Cardiac muscle cell (in vitro differentiated cells and primary cell): ENCODE measurements at regions not wholly inside any gene's neighbourhood (a gene's known extent, or its start where the extent isn't known, plus 50 kb on each side); places are given as distances from the start of the nearest gene placed in this dataset.

ENCODE experiments used
- DNase-seq, 2 donors: peaks; one replicate each; pipeline versions ENCODE4 v3.0.0 to v3.0.0-alpha.2; 2010 to 2017; ENCODE audit warnings: low read depth in 1 of 2, low spot score in 1 of 2
- H3K27ac ChIP-seq: fragments of 200-600 bp; sonication (generic); 2 replicates; pipeline ENCODE4 v1.5.1; 2016
- H3K27me3 ChIP-seq: fragments of 200-600 bp; sonication (generic); 2 replicates; pipeline ENCODE4 v1.6.0; 2016; ENCODE audit warnings: control low read depth
- H3K36me3 ChIP-seq: fragments of 200-600 bp; sonication (generic); 2 replicates; pipeline ENCODE4 v1.5.1; 2016; ENCODE audit warnings: control low read depth
- H3K4me1 ChIP-seq: fragments of 200-600 bp; sonication (generic); 2 replicates; pipeline ENCODE4 v1.8.1; 2017; ENCODE audit warnings: low read depth, mild to moderate bottlenecking, mixed run types
- H3K4me3 ChIP-seq: fragments of 200-600 bp; sonication (generic); 2 replicates; pipeline ENCODE4 v1.5.1; 2016; ENCODE audit warnings: mild to moderate bottlenecking
- H3K9me3 ChIP-seq: fragments of 200-600 bp; sonication (generic); 2 replicates; pipeline ENCODE4 v1.5.1; 2017; ENCODE audit warnings: low read depth, mild to moderate bottlenecking, control low read depth
- CTCF ChIP-seq: IDR thresholded peaks from 2 replicates; pipeline ENCODE4 v1.5.1; 2012; ENCODE audit warnings: low read depth, mild to moderate bottlenecking, low read length

DNA sequence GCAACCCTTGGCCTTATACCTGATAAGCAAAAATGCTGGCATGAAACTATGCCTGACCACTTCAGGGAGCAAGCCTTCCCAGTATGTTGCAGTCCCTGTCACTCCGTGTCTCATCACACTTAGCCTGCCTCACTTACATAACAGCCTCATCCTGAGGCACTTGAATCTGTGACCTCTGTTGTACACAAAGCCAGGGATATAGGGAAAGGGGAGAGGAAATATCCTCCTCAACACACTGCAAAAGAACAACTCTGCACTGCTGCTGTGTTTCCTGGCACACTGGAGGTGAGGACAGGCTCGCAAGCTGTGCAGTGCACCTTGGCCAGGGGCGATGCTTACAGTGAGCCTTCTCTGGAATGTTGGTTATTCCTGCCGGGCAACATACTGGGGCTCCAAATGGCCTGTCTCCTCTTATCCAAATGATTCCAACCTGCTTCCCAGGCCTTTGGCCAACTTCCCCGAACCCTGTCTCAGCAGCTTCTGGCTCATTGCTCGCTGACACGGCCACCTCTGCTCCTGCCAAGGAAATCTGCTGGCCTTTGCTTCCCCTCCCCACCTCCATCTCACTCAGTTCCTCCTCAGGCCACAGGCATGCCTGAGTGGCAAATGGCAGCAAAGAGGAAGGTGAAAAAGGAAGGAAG, 109.2 kb downstream of the CD47 start:
- no peaks in the 10 kb centered on the region for H3K9me3 ChIP-seq
- peaks cover 20% of the 10 kb centered on the region for H3K4me1 ChIP-seq
- H3K36me3 ChIP-seq: no peaks in the 10 kb centered on the region
- peak overlapping the region; percentile 73 for H3K27ac ChIP-seq
- no peak for TF ChIP-seq CTCF
- H3K27me3 ChIP-seq: no peaks in the 10 kb centered on the region
- no peak overlapping the region for H3K4me3 ChIP-seq
- DNase-seq: peak; percentile 47 to 53

DNA sequence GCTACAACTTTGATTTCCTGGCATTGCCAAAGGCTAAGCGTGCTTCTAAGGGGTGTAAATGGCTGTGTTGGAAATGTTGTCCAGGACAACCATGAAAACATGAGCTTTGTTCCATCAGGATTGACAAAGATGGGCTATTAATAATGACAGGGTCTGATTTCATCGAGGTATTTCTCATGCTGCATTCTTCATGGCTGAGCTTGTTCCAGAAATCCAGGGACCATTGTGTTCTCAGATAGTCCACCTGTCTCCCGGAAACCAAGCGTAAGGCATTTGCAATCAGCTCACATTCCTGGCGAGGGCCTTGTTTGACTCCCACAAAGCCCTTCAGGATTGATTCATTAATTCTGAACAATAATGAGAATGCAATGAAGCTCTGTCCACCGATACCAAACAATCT, 111.3 kb downstream of the CD47 start:
- peaks cover 18% of the 10 kb centered on the region for H3K4me1 ChIP-seq
- no peak overlapping the region for H3K27ac ChIP-seq
- no peaks in the 10 kb centered on the region for H3K9me3 ChIP-seq
- H3K4me3 ChIP-seq: no peak overlapping the region
- H3K36me3 ChIP-seq: no peaks in the 10 kb centered on the region
- DNase-seq: no peak
- no peak for TF ChIP-seq CTCF
- no peaks in the 10 kb centered on the region for H3K27me3 ChIP-seq

DNA sequence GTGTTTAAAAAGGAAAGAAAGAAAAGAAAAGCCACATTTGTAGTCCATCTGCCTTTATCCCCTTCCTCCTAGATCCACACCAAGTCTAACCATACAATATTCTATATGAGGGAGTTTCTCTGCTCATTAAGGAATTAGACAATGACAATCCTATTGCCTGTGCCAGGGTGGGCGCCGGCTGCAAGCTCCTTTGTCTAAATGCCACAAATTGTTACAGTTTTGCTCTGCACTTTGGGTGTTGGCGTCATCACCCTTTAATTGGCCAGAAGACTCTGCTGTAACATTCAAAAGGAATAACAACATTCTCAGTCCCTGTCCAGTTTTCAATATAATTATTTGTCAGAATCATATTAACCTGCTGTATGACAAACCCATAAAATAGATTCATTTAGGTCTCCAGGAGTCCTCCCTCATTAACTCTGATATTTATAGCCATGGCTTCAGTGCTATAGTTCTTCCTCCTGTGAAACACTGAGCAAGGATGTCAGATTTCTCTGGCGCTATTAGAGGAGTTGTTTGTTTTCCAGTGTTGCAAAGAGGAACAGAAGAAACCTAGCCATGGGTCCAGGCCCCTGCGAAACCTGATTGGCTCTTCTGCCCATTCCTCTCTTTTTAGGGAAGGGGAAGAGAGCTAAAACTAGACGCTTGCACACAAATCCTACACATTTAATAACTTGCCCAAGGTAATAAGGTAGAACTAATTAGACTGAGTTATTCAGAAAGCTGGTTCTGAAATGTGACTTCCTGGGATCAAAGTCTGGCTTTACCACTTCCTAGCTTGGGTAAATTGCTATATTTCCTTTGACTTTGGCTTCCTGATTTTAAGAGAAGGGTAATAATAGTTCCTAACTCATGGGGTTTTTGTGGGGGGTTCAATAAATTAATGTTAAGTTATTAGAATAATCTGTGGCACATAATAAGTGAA, 112.4 kb downstream of the CD47 start:
- no peak for DNase-seq
- peaks cover 15% of the 10 kb centered on the region for H3K4me1 ChIP-seq
- no peak overlapping the region for H3K4me3 ChIP-seq
- no peaks in the 10 kb centered on the region for H3K27me3 ChIP-seq
- TF ChIP-seq CTCF: no peak
- no peaks in the 10 kb centered on the region for H3K9me3 ChIP-seq
- no peak overlapping the region for H3K27ac ChIP-seq
- H3K36me3 ChIP-seq: no peaks in the 10 kb centered on the region

- no peaks in the 10 kb centered on the region for H3K27me3 ChIP-seq
- H3K27ac ChIP-seq: no peak overlapping the region
- DNase-seq: no peak
- H3K4me3 ChIP-seq: no peak overlapping the region
- no peaks in the 10 kb centered on the region for H3K36me3 ChIP-seq
- H3K9me3 ChIP-seq: no peaks in the 10 kb centered on the region
- H3K4me1 ChIP-seq: peaks cover 13% of the 10 kb centered on the region
- no peak for TF ChIP-seq CTCF
Measured at GRCh38 chr3:107977221-107978130, 113.4 kb downstream of the CD47 start.

GRCh38 chr3:107976202-107976800, 114.5 kb downstream of the CD47 start:
- Histone ChIP-seq H3K27ac (no peak overlapping the region), H3K36me3 (no peaks in the 10 kb centered on the region), H3K9me3 (no peaks in the 10 kb centered on the region), H3K4me3 (no peak overlapping the region), H3K27me3 (no peaks in the 10 kb centered on the region), H3K4me1 (peaks cover 1% of the 10 kb centered on the region)
- TF ChIP-seq CTCF: no peak
- no peak for DNase-seq
